ENCODE measurements at regions not wholly inside any gene's neighbourhood (a gene's known extent, or its start where the extent isn't known, plus 50 kb on each side); places are given as distances from the start of the nearest gene placed in this dataset.
"Not testable (repeated sequence)": the region's sequence is repeated elsewhere in the genome, so short reads cannot be mapped to it uniquely, and the experiment has no call there.

DNA sequence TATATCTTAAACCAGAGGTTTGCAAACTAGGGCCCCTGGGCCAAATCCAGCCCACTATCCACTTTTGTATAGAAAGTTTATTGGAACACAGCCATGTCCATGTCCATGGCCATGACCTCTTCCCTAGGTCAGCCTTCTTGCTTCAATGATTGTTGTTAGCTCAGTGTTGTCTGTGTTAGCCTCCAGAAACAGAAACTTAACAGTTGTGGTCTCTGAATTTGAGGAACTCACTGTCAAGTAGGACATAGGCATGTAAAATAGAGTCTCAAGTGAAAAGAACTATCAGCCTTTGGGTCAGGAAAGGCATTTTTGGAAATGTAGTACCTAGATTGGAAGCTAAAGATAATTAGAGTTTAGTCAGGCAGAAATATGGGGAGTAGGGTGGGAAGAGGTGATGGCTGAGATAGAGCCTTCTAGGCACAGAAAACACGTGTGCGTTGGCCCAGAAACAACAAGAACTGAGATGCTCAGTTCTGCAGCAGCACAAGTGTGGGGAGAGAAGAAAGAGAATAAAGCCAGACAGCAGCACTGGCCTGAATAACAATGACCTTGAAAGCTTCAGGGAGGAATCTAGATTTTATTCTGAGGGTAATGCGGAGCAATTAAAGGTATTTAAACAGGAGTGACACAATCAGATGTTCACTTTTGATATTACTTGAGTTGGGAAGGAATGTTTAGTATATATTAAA lies 87.0 kb upstream of the OLIG3 start:
- Mint-ChIP-seq H3K4me1 (ENCODE audit: low read depth) (no peaks in the 10 kb centered on the region), H3K36me3 (ENCODE audit: insufficient read depth in 2 of 2) (no peaks in the 10 kb centered on the region), H3K27ac (no peak overlapping the region), H3K9me3 (no peaks in the 10 kb centered on the region), H3K4me3 (no peak overlapping the region), H3K27me3 (ENCODE audit: low read depth) (peaks cover 13% of the 10 kb centered on the region)
- no peak for DNase-seq
- no peak for ATAC-seq (replicated peaks in 1 of 2)

DNA sequence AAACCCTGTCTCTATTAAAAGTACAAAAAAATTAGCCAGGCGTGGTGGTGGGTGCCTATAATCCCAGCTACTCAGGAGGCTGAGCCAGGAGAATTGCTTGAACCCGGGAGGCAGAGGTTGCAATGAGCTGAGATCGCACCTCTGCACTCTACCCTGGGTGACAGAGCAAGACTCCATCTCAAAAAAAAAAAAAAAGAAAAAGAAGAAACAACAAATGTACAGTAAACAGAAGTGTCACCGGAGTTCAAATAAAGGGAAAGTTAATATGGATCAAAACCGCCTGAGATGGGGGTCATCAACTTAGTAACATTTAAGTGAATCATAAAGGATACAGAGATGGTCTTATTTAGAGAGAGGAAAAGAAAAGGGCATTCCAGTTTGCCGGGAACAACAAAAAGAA lies 89.3 kb upstream of the OLIG3 start:
- not testable (repeated sequence) for H3K9me3 Mint-ChIP-seq; H3K4me1 Mint-ChIP-seq (ENCODE audit: low read depth); H3K36me3 Mint-ChIP-seq (ENCODE audit: insufficient read depth in 2 of 2); ATAC-seq (replicated peaks in 1 of 2); DNase-seq; H3K4me3 Mint-ChIP-seq; H3K27ac Mint-ChIP-seq
- H3K27me3 Mint-ChIP-seq (ENCODE audit: low read depth): peaks cover 13% of the 10 kb centered on the region

DNA sequence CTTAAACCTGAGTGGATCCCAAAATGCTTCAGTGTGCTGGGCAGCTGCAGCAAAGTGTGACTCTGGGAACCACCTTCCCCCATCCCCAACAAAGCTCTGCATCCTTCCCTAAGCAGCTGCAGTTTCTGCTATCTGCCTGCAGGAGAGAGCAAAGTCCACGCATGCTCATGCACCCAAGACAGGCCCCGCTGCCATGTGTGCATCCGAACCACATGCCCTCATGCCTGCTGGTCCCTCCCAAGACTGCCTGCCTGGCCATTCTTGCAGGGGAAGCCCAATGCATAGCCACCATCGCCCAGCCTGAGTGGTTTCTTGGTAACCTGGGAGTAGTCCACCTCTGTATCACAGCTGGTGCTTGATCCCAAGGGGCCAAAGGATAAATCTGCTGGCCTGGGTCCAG lies 94.3 kb upstream of the OLIG3 start:
- Mint-ChIP-seq H3K4me1 (ENCODE audit: low read depth) (peaks cover 6% of the 10 kb centered on the region), H3K9me3 (peaks cover 4 to 12% of the 10 kb centered on the region in 2 donors), H3K4me3 (no peak overlapping the region), H3K27ac (no peak overlapping the region), H3K27me3 (ENCODE audit: low read depth) (peaks cover 7% of the 10 kb centered on the region), H3K36me3 (ENCODE audit: insufficient read depth in 2 of 2) (peaks cover 8 to 11% of the 10 kb centered on the region in 2 donors)
- DNase-seq: no peak
- ATAC-seq (replicated peaks in 1 of 2): no peak

DNA sequence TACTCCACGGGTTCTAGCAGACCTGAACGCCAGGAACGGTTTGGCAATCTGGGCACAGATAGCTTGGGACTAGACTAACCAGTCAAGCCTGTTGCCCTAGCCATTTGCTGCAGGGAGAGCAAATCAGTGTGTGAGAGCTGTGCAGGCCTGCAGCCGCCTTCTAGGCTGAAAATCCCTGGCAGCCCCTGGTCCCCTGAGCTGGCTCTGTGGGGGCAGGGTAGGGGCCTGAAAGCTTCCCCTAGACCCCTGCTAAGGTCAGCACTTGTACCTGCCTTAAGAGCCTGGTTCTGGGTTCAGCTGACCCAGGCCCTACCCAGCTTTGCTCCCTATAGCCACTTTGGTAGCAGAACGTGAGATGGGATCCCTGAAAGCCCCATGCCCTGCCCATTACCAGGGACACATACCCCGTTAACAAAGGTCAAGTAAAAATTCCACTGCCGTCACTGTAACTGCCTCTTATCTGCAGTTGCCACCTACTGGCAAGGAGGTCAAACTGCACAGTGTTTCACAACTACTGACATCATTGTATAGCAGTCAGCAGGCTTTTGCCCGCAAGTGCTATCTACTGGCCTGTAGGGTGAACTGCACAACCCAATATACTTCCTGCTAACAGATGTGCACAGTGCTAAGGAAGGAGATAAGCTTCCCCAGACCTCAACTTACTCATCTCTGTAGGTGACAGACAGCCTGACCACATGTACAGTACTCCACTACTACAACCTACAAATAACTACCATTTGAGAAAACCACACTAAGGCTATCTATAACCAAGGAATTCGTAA lies 95.1 kb upstream of the OLIG3 start:
- Mint-ChIP-seq H3K36me3 (ENCODE audit: insufficient read depth in 2 of 2) (peaks cover 8 to 13% of the 10 kb centered on the region in 2 donors), H3K4me1 (ENCODE audit: low read depth) (peaks cover 6% of the 10 kb centered on the region), H3K9me3 (peaks cover 6 to 12% of the 10 kb centered on the region in 2 donors), H3K4me3 (peak overlapping the region in 1 of 2 donors; percentile 3), H3K27ac (peak overlapping the region; percentile 2), H3K27me3 (ENCODE audit: low read depth) (peaks cover 7% of the 10 kb centered on the region)
- DNase-seq: peak; percentile 56 to 66
- peak; percentile 100 for ATAC-seq (replicated peaks in 1 of 2)

DNA sequence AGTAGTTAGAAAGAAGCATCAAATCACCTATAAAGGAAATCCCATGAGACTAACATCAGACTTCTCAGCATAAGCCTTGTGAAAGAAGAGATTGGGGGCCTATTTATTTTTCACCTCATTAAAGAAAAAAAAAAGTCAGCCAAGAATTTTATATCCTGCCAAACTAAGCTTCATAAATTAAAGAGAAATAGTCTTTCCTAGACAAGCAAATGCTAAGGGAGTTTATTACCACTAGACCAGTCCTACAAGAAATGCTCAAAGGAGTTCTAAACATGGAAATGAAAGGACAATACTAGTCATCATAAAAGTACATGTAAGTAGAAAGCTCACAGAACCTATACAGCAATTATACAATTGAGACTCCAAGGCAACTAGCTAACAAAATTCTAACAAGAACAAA lies 96.5 kb upstream of the OLIG3 start:
- H3K4me1 Mint-ChIP-seq (ENCODE audit: low read depth): peaks cover 6% of the 10 kb centered on the region
- peaks cover 7% of the 10 kb centered on the region for H3K27me3 Mint-ChIP-seq (ENCODE audit: low read depth)
- no peak for ATAC-seq (replicated peaks in 1 of 2)
- no peak overlapping the region for H3K27ac Mint-ChIP-seq
- no peak for DNase-seq
- no peak overlapping the region for H3K4me3 Mint-ChIP-seq
- peaks cover 10 to 15% of the 10 kb centered on the region in 2 donors for H3K36me3 Mint-ChIP-seq (ENCODE audit: insufficient read depth in 2 of 2)
- H3K9me3 Mint-ChIP-seq: peaks cover 8 to 16% of the 10 kb centered on the region in 2 donors

DNA sequence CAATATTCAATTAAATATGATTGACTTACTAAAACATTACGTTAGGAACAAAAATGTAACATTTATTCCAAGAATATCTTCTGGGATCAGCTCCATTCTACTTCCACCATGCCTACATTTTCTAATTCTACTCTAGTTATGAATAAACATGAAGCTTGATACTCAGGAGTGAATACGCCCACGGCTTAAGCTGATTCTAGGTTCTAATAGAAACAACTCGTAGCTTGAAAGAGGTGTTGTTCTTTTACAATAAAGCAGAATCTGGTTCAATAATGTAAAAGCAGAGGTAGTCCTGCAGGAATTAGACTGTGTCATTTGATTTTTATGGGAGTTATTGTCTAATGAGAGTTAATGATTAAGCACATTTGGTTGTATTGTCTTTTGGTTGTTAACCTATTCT lies 107.3 kb upstream of the OLIG3 start:
- no peaks in the 10 kb centered on the region for H3K4me1 Mint-ChIP-seq (ENCODE audit: low read depth)
- H3K27me3 Mint-ChIP-seq (ENCODE audit: low read depth): peaks cover 29% of the 10 kb centered on the region

DNA sequence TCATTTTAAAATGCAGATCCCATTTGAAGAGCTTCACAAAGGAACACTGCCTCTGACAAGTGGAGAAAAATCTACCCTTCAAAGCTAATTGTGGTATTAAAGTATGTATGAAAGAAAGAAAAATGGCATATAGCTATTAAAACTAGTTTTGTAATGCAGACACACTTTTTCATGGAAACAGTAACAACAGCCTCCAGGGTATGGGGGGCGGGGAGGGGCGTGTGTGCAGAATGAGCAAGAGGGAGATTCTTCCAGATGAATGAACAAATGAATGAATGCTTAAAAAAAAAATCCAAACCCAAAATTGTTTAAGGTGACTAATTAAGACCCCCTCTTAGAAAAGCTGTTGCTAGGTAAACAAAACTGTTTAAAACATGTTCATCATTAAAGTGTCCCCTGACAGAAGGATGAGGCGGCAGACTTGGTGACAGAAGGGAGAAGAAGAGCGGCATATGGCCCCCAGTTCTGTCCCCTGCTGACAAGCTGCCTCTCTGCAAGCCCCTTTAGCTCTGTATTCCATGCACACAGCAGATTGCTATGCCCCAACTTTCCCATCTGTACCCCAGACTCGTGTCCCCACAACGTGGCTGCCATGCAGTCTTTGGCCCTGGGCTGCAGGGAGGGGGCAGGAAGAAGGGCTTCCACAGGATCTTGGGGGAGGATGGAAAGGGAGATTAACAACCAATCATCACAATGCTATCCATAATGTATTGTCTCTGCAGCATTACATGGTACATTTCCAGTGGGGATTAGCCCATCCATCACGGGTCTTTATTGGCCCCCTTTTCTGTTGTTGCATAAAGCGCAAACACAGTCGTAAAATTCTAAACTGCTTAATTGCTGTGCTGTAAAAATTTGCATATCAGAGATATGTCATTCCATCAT lies 108.4 kb upstream of the OLIG3 start:
- Mint-ChIP-seq H3K9me3 (peaks cover 1 to 3% of the 10 kb centered on the region in 2 donors), H3K27ac (no peak overlapping the region), H3K4me1 (ENCODE audit: low read depth) (no peaks in the 10 kb centered on the region), H3K27me3 (ENCODE audit: low read depth) (peaks cover 29% of the 10 kb centered on the region), H3K4me3 (no peak overlapping the region), H3K36me3 (ENCODE audit: insufficient read depth in 2 of 2) (peaks cover 0 to 2% of the 10 kb centered on the region in 2 donors)
- ATAC-seq (replicated peaks in 1 of 2): no peak
- no peak for DNase-seq

More for the DNA sequence above, 107.3 kb upstream of the OLIG3 start:
- DNase-seq (no peak), ATAC-seq (replicated peaks in 1 of 2) (no peak)
- Mint-ChIP-seq H3K4me3 (no peak overlapping the region), H3K9me3 (peaks cover 1 to 3% of the 10 kb centered on the region in 2 donors), H3K36me3 (ENCODE audit: insufficient read depth in 2 of 2) (peaks cover 0 to 2% of the 10 kb centered on the region in 2 donors), H3K27ac (no peak overlapping the region)

DNA sequence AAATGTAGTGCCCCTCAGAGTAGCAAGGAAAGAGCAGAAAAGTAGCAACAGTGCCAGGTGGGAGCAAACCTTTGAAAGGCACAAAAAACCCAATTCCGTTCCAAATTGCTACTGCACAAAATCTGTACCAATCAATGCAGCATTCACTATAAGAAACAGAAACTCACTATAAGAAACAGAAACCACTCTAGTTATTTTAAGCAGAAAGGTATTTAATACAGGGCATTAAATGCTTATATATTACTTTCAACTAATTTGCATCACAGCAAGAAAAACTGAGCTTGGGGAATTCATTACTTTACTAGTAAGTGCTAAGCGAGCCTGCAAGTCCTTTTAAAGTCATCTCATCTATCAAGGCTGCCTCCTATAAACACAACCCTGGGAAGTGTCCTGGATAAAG lies 116.5 kb upstream of the OLIG3 start:
- DNase-seq (no peak), ATAC-seq (replicated peaks in 1 of 2) (no peak)
- Mint-ChIP-seq H3K27me3 (ENCODE audit: low read depth) (peaks cover 7% of the 10 kb centered on the region), H3K36me3 (ENCODE audit: insufficient read depth in 2 of 2) (peaks cover 0 to 2% of the 10 kb centered on the region in 2 donors), H3K9me3 (no peaks in the 10 kb centered on the region), H3K4me1 (ENCODE audit: low read depth) (no peaks in the 10 kb centered on the region), H3K4me3 (no peak overlapping the region), H3K27ac (no peak overlapping the region)

DNA sequence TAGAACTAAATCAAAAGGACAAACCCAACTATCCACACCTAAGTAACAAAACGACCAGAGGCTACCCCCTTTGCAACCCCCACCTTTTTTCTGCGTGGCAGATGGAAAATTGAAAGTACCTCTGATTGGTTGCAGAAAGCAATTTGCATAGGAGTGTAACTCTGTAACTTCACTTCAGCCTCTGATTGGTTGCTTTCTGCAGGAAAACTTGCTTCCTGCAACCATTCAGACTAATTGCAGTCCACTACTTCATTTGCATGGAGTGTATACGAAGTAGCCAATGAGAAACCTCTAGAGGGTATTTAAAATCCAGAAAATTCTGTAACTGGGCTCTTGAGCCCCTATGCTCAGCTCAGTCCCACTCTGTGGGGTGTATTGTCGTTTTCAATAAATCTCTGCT lies 129.1 kb upstream of the OLIG3 start:
- no peak overlapping the region for H3K27ac Mint-ChIP-seq
- no peaks in the 10 kb centered on the region for H3K4me1 Mint-ChIP-seq (ENCODE audit: low read depth)
- no peaks in the 10 kb centered on the region for H3K9me3 Mint-ChIP-seq
- peaks cover 28% of the 10 kb centered on the region for H3K27me3 Mint-ChIP-seq (ENCODE audit: low read depth)
- no peak for ATAC-seq (replicated peaks in 1 of 2)
- DNase-seq: no peak
- H3K4me3 Mint-ChIP-seq: no peak overlapping the region
- no peaks in the 10 kb centered on the region for H3K36me3 Mint-ChIP-seq (ENCODE audit: insufficient read depth in 2 of 2)

DNA sequence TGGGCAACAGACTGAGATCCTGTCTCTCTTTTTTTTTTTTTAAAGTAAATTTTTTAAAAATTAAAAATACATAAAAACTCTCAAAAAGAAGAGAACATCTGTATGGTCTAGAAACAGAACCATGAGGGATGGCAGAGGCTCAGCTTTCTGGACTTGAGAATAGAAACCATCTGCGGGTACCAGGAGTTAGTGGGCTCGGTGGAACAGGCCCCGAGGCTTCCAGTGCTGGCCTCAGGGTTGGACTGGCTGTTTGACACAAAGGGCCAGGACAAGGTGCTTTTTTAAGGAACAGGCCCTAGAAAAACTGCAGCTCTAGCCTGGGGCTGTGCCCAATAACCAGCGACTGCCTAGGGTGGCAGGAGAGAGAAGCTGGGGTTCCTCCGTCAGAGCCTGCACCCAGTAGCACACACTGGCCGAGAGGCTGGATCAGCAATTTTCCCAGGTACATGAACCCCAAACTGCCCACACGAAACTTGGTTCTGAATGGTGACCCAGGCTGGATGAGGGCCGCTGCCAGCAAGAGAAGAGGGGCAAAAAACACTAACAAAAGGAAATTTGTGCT lies 131.0 kb upstream of the OLIG3 start:
- Mint-ChIP-seq H3K27ac (no peak overlapping the region), H3K27me3 (ENCODE audit: low read depth) (peaks cover 21% of the 10 kb centered on the region), H3K4me3 (no peak overlapping the region), H3K9me3 (no peaks in the 10 kb centered on the region), H3K36me3 (ENCODE audit: insufficient read depth in 2 of 2) (no peaks in the 10 kb centered on the region), H3K4me1 (ENCODE audit: low read depth) (no peaks in the 10 kb centered on the region)
- ATAC-seq (replicated peaks in 1 of 2): no peak
- DNase-seq: no peak

DNA sequence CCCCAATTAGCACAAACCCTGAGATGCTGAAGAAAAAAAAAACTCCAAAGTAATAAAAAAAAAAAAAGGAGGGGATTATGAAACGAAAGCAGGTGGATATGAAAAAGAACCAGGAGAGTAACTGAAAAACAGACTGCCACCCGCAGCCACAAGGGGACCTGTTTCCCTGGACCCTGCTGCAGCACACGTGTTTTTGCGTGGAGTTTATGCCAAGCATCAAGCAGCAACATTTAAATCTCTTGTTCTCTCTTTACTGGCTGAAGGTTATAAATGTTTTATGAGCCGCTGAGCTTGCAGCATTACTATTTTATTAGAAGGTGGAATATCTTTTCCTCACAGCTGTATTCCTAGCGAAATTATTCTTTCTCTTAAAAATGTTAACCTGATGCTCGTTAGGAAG lies 131.6 kb upstream of the OLIG3 start:
- no peaks in the 10 kb centered on the region for H3K4me1 Mint-ChIP-seq (ENCODE audit: low read depth)
- H3K4me3 Mint-ChIP-seq: no peak overlapping the region
- no peaks in the 10 kb centered on the region for H3K36me3 Mint-ChIP-seq (ENCODE audit: insufficient read depth in 2 of 2)
- no peak for ATAC-seq (replicated peaks in 1 of 2)
- H3K27me3 Mint-ChIP-seq (ENCODE audit: low read depth): peaks cover 21% of the 10 kb centered on the region
- no peaks in the 10 kb centered on the region for H3K9me3 Mint-ChIP-seq
- DNase-seq: no peak
- no peak overlapping the region for H3K27ac Mint-ChIP-seq

DNA sequence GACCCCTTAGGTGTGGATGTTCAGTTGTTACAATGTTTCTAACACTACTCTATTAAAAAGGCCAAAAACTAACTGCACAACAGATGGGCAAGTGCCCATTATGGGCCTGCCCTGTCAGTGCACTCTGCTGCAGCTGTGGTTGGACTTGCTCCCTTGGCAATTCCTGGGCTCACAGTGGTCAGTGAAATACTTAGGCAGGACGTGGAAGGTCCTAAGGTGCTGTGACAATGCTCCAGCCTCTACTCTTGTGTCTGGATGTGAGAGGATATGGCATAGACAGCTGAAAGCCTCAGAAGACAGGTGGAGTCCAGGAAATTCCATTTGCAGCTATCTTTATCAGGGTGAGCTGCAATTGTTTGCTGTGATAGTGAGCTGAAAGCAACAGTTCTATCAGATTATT lies 136.5 kb upstream of the OLIG3 start:
- H3K36me3 Mint-ChIP-seq (ENCODE audit: insufficient read depth in 2 of 2): no peaks in the 10 kb centered on the region
- H3K27me3 Mint-ChIP-seq (ENCODE audit: low read depth): peaks cover 10% of the 10 kb centered on the region
- DNase-seq (no peak), ATAC-seq (replicated peaks in 1 of 2) (no peak)
- no peaks in the 10 kb centered on the region for H3K9me3 Mint-ChIP-seq
- H3K27ac Mint-ChIP-seq: no peak overlapping the region
- H3K4me3 Mint-ChIP-seq: no peak overlapping the region
- no peaks in the 10 kb centered on the region for H3K4me1 Mint-ChIP-seq (ENCODE audit: low read depth)

DNA sequence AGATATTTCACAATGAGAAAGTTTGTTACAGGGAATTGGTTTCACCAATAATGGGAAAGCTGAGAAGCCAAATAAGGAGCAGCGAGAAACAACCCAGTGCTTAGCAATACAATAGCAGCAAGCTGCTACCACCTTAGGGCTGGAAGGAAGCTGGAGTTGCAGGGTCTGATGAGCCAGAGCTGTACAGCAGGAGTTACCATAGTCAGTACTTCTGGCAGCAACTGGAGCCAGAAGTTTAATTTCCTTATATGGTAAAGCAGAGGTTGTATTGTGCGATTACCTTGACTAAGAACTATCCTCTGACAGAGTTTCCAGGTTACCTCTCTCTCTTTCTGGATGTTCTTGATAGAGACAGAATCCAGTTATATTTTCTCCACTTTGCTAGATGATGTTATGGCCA lies 137.1 kb upstream of the OLIG3 start:
- Mint-ChIP-seq H3K27me3 (ENCODE audit: low read depth) (peaks cover 6% of the 10 kb centered on the region), H3K4me3 (no peak overlapping the region), H3K27ac (no peak overlapping the region), H3K9me3 (no peaks in the 10 kb centered on the region), H3K36me3 (ENCODE audit: insufficient read depth in 2 of 2) (no peaks in the 10 kb centered on the region), H3K4me1 (ENCODE audit: low read depth) (peaks cover 3% of the 10 kb centered on the region)
- ATAC-seq (replicated peaks in 1 of 2) (peak; percentile 31 to 59), DNase-seq (no peak)
